ENCODE measurements at regions not wholly inside any gene's neighbourhood (a gene's known extent, or its start where the extent isn't known, plus 50 kb on each side); places are given as distances from the start of the nearest gene placed in this dataset.

DNA sequence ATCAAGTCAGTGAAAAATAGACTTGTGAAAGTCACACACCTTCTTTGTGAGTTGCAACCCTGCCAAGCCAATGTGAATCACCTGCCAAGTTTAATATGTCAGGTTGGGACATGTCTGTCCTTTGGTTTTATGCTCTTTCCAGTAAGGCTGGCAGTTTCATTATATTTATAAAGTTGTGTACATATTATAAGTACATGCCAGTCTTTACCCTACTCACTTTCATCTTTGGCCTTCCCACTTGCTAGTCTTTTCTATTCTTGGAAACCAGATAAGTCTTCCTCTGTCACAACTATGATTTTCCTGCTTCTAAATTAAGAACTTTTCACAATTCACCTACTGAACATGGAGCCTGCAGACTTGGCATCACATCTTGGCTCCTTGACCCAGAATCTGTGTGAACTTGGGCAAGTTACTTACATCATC is 680.7 kb upstream of the BOD1L1 start:
- no peak for TF ChIP-seq CTCF (IDR thresholded peaks at IDR 0.05; ENCODE audit: low read depth, low read length)
- POLR2A ChIA-PET: no interaction called here
- no peaks in the 10 kb centered on the region for H3K9me3 ChIP-seq (ENCODE audit: control insufficient read depth, insufficient read depth, low read length)

GRCh38 chr4:14309431-14309830 is 681.9 kb upstream of the BOD1L1 start:
- H3K27ac ChIP-seq (ENCODE audit: low read depth, low read length): no peak overlapping the region
- no peaks in the 10 kb centered on the region for H3K9me3 ChIP-seq (ENCODE audit: control insufficient read depth, insufficient read depth, low read length)
- POLR2A ChIA-PET: no interaction called here
- no peak overlapping the region for H3K4me3 ChIP-seq (ENCODE audit: low read depth, low read length)
- no peak for TF ChIP-seq CTCF (IDR thresholded peaks at IDR 0.05; ENCODE audit: low read depth, low read length)
- CTCF ChIA-PET: no interaction called here
- H3K27me3 ChIP-seq (ENCODE audit: control insufficient read depth, insufficient read depth, low read length): no peaks in the 10 kb centered on the region
- DNase-seq (ENCODE audit: low read depth, low spot score): no peak

More for the DNA sequence above, 680.7 kb upstream of the BOD1L1 start:
- DNase-seq (ENCODE audit: low read depth, low spot score): no peak
- CTCF ChIA-PET: no interaction called here
- Histone ChIP-seq H3K27me3 (ENCODE audit: control insufficient read depth, insufficient read depth, low read length) (no peaks in the 10 kb centered on the region), H3K27ac (ENCODE audit: low read depth, low read length) (no peak overlapping the region), H3K4me3 (ENCODE audit: low read depth, low read length) (no peak overlapping the region)

GRCh38 chr4:14313757-14314156 is 686.2 kb upstream of the BOD1L1 start:
- no peak for DNase-seq (ENCODE audit: low read depth, low spot score)
- ChIA-PET CTCF (no interaction called here), POLR2A (no interaction called here)
- H3K27me3 ChIP-seq (ENCODE audit: control insufficient read depth, insufficient read depth, low read length): no peaks in the 10 kb centered on the region
- H3K4me3 ChIP-seq (ENCODE audit: low read depth, low read length): no peak overlapping the region
- H3K9me3 ChIP-seq (ENCODE audit: control insufficient read depth, insufficient read depth, low read length): no peaks in the 10 kb centered on the region
- H3K27ac ChIP-seq (ENCODE audit: low read depth, low read length): no peak overlapping the region
- no peak for TF ChIP-seq CTCF (IDR thresholded peaks at IDR 0.05; ENCODE audit: low read depth, low read length)

- H3K27me3 ChIP-seq (ENCODE audit: control insufficient read depth, insufficient read depth, low read length): no peaks in the 10 kb centered on the region
- no peak overlapping the region for H3K27ac ChIP-seq (ENCODE audit: low read depth, low read length)
- no peaks in the 10 kb centered on the region for H3K9me3 ChIP-seq (ENCODE audit: control insufficient read depth, insufficient read depth, low read length)
- no peak for DNase-seq (ENCODE audit: low read depth, low spot score)
- H3K4me3 ChIP-seq (ENCODE audit: low read depth, low read length): no peak overlapping the region
- ChIA-PET POLR2A (no interaction called here), CTCF (no interaction called here)
- TF ChIP-seq CTCF (IDR thresholded peaks at IDR 0.05; ENCODE audit: low read depth, low read length): no peak
Measured at GRCh38 chr4:14315129-14315528, 687.2 kb upstream of the CPEB2 start.

- DNase-seq (ENCODE audit: low read depth, low spot score): no peak
- Histone ChIP-seq H3K27me3 (ENCODE audit: control insufficient read depth, insufficient read depth, low read length) (no peaks in the 10 kb centered on the region), H3K9me3 (ENCODE audit: control insufficient read depth, insufficient read depth, low read length) (no peaks in the 10 kb centered on the region), H3K27ac (ENCODE audit: low read depth, low read length) (no peak overlapping the region), H3K4me3 (ENCODE audit: low read depth, low read length) (no peak overlapping the region)
- ChIA-PET CTCF (no interaction called here), POLR2A (no interaction called here)
- no peak for TF ChIP-seq CTCF (IDR thresholded peaks at IDR 0.05; ENCODE audit: low read depth, low read length)
Measured at GRCh38 chr4:14317351-14317750, 684.9 kb upstream of the CPEB2 start.
